GM12878 (cell line): ENCODE measurements at regions not wholly inside any gene's neighbourhood (a gene's known extent, or its start where the extent isn't known, plus 50 kb on each side); places are given as distances from the start of the nearest gene placed in this dataset.

Experiments
- BHLHE40 ChIP-seq, 2 experiments: fragments of 450-650 bp in 1 of 2; IDR thresholded peaks; 2 replicates each; pipeline ENCODE4 v1.6.1; 2011 to 2017; ENCODE audit warnings: low read depth in 2 of 2, borderline replicate concordance in 1 of 2, improper control_type of control experiment in 1 of 2, low read length in 1 of 2, mild to moderate bottlenecking in 1 of 2
- CHD1 ChIP-seq: IDR thresholded peaks from 2 replicates; pipeline ENCODE4 v1.6.1; 2012; ENCODE audit warnings: low read depth, low read length, improper control_type of control experiment
- CREB1 ChIP-seq: IDR thresholded peaks from 2 replicates; pipeline ENCODE4 v1.6.1; 2012; ENCODE audit warnings: low read depth, mild to moderate bottlenecking, inconsistent platforms
- CTCF ChIP-seq, 3 experiments: IDR thresholded peaks in 2 of 3; conservative IDR thresholded peaks in 1 of 3; 2 replicates each; pipeline ENCODE4 v1.5.1; 2011; ENCODE audit warnings: low read depth in 3 of 3, low read length in 3 of 3, mild to moderate bottlenecking in 3 of 3, control low read depth in 2 of 3, moderate library complexity in 2 of 3, inconsistent platforms in 1 of 3, mixed read lengths in 1 of 3; ENCODE audit not compliant: control insufficient read depth in 2 of 3, insufficient read depth in 1 of 3; ENCODE audit errors: extremely low read depth in 1 of 3
- EP300 ChIP-seq, 2 experiments: fragments of 150-350 bp in 1 of 2; IDR thresholded peaks; 2 replicates each; pipeline ENCODE4 v1.6.1; 2011 to 2012; ENCODE audit warnings: low read depth in 2 of 2, low read length in 2 of 2, borderline replicate concordance in 1 of 2, improper control_type of control experiment in 1 of 2, inconsistent platforms in 1 of 2; ENCODE audit not compliant: control insufficient read depth in 1 of 2
- POLR2A ChIP-seq: IDR thresholded peaks from 2 replicates; pipeline ENCODE4 v1.6.1; 2011; ENCODE audit warnings: low read depth, mild to moderate bottlenecking, low read length
- SUZ12 ChIP-seq: fragments of 200-600 bp; sonication (generic); IDR thresholded peaks from one replicate; pipeline ENCODE4 v1.6.1; 2018; ENCODE audit warnings: antibody characterized with exemption, mild to moderate bottlenecking; ENCODE audit not compliant: unreplicated experiment
- TARDBP ChIP-seq: IDR thresholded peaks from 2 replicates; pipeline ENCODE4 v1.6.1; 2016; ENCODE audit warnings: borderline replicate concordance

DNA sequence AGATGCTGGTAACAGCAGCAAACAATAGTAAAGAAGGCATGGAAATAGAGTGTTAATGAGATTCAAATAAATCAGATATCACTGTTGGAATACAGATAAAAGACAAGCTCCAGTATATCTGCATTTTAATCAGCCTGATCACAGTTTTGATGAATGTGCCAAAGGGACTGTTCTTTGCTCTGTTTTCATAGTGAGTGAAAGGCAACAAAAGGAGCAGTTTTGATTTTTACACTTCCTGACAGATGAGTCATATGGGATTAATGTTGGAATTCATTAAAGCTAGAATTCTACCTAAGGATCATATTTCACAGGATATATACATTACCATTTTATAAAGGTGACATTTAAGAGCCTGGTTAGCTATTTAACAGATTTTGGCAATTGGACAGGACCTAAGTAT lies 743.3 kb upstream of the PTPRD start:
- TF ChIP-seq POLR2A: no peak
- TF ChIP-seq CTCF (IDR thresholded peaks at IDR 0.05 in 2 of 3, conservative IDR thresholded peaks at IDR 0.05 in 1 of 3; ENCODE audit: control insufficient read depth in 2 of 3, extremely low read depth in 1 of 3, insufficient read depth in 1 of 3, low read depth in 3 of 3, low read length in 3 of 3): no peak
- no peak for TF ChIP-seq EP300 (IDR thresholded peaks at IDR 0.05; ENCODE audit: borderline replicate concordance in 1 of 2, control insufficient read depth in 1 of 2, low read depth in 2 of 2, low read length in 2 of 2)
- no peak for TF ChIP-seq SUZ12
- TF ChIP-seq BHLHE40 (IDR thresholded peaks at IDR 0.05; ENCODE audit: borderline replicate concordance in 1 of 2, low read depth in 2 of 2, low read length in 1 of 2): no peak
- TF ChIP-seq TARDBP: no peak
- no peak for TF ChIP-seq CHD1
- TF ChIP-seq CREB1: no peak
